ENCODE measurements at regions not wholly inside any gene's neighbourhood (a gene's known extent, or its start where the extent isn't known, plus 50 kb on each side); places are given as distances from the start of the nearest gene placed in this dataset.
"Not testable (repeated sequence)": the region's sequence is repeated elsewhere in the genome, so short reads cannot be mapped to it uniquely, and the experiment has no call there.

DNA sequence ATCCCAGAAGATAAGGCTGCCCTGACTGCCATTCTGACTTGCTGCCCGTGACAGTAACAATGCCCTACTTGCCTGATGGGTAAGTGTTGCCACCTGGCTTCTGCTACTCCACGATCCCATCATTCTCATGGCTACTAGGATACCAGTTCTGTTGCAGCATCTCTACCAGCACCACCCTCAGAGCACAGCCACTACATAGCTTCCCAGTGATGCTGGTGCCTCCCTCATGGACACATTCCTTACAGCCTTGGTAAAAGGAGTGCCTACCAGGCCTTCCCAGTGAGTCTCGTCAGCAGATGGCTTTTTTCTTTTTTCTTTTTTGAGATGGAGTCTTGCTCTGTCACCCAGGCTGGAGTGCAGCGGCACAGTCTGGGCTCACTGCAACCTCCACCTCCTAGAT, 84.4 kb upstream of the CMKLR1 start:
- Histone ChIP-seq H3K4me1 (ENCODE audit: control insufficient read depth, insufficient read depth, low read length) (no peaks in the 10 kb centered on the region), H3K4me3 (ENCODE audit: low read depth in 2 of 2, low read length in 2 of 2) (no peak overlapping the region), H3K27ac (ENCODE audit: low read length) (no peak overlapping the region), H3K9me3 (ENCODE audit: control insufficient read depth, insufficient read depth, low read depth, low read length) (no peaks in the 10 kb centered on the region; the same call in 1 of the 2 replicates), H3K36me3 (ENCODE audit: control insufficient read depth, insufficient read depth, low read length) (no peaks in the 10 kb centered on the region), H3K27me3 (ENCODE audit: control insufficient read depth, insufficient read depth, low read length) (peaks cover 10% of the 10 kb centered on the region)
- BruUV-seq (replicated peaks): no TSS peak
- no peak for DNase-seq (ENCODE audit: low read depth, low spot score)
- in situ Hi-C loops (cut with HindIII; ENCODE audit: low pct_unique_long_range_greater_than_20kb, low sequenced_read_pairs): no loop called here
- ChIA-PET POLR2A (no interaction called here), CTCF (no interaction called here)
- intact Hi-C loops (cut with micrococcal nuclease; ENCODE audit: unreplicated experiment): no loop called here
- ATAC-seq: no peak
- TF ChIP-seq SIN3A (IDR thresholded peaks at IDR 0.05; ENCODE audit: borderline replicate concordance, insufficient read depth, low read depth, low read length): no peak
- TF ChIP-seq, protein P1, sequence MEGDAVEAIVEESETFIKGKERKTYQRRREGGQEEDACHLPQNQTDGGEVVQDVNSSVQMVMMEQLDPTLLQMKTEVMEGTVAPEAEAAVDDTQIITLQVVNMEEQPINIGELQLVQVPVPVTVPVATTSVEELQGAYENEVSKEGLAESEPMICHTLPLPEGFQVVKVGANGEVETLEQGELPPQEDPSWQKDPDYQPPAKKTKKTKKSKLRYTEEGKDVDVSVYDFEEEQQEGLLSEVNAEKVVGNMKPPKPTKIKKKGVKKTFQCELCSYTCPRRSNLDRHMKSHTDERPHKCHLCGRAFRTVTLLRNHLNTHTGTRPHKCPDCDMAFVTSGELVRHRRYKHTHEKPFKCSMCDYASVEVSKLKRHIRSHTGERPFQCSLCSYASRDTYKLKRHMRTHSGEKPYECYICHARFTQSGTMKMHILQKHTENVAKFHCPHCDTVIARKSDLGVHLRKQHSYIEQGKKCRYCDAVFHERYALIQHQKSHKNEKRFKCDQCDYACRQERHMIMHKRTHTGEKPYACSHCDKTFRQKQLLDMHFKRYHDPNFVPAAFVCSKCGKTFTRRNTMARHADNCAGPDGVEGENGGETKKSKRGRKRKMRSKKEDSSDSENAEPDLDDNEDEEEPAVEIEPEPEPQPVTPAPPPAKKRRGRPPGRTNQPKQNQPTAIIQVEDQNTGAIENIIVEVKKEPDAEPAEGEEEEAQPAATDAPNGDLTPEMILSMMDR (IDR thresholded peaks at IDR 0.05): no peak
- TF ChIP-seq POLR2AphosphoS5 (IDR thresholded peaks at IDR 0.05; ENCODE audit: low read depth, low read length): no peak
- TF ChIP-seq, protein P2, sequence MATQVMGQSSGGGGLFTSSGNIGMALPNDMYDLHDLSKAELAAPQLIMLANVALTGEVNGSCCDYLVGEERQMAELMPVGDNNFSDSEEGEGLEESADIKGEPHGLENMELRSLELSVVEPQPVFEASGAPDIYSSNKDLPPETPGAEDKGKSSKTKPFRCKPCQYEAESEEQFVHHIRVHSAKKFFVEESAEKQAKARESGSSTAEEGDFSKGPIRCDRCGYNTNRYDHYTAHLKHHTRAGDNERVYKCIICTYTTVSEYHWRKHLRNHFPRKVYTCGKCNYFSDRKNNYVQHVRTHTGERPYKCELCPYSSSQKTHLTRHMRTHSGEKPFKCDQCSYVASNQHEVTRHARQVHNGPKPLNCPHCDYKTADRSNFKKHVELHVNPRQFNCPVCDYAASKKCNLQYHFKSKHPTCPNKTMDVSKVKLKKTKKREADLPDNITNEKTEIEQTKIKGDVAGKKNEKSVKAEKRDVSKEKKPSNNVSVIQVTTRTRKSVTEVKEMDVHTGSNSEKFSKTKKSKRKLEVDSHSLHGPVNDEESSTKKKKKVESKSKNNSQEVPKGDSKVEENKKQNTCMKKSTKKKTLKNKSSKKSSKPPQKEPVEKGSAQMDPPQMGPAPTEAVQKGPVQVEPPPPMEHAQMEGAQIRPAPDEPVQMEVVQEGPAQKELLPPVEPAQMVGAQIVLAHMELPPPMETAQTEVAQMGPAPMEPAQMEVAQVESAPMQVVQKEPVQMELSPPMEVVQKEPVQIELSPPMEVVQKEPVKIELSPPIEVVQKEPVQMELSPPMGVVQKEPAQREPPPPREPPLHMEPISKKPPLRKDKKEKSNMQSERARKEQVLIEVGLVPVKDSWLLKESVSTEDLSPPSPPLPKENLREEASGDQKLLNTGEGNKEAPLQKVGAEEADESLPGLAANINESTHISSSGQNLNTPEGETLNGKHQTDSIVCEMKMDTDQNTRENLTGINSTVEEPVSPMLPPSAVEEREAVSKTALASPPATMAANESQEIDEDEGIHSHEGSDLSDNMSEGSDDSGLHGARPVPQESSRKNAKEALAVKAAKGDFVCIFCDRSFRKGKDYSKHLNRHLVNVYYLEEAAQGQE (IDR thresholded peaks at IDR 0.05; ENCODE audit: insufficient read depth in 1 of 2, low read depth in 2 of 2, low read length in 1 of 2): no peak
- no peak for TF ChIP-seq TCF7L2 (IDR thresholded peaks at IDR 0.05; ENCODE audit: low read depth, low read length)

DNA sequence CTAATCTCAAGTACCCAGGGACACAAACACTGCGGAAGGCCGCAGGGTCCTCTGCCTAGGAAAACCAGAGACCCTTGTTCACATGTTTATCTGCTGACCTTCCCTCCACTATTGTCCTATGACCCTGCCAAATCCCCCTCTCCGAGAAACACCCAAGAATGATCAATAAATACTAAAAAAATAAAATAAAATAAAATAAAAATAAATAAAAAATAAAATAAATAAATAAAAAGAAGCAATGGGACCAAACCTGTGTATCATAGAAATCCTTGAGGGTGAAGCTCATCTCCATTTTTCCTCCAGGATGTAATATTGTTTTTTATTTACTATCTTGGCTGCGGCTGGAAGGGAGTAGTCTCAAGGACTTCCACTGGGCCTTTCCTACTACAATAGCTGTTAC, 82.0 kb upstream of the CMKLR1 start:
- in situ Hi-C loops (cut with HindIII; ENCODE audit: low pct_unique_long_range_greater_than_20kb, low sequenced_read_pairs); BruUV-seq (replicated peaks); H3K36me3 ChIP-seq (ENCODE audit: control insufficient read depth, insufficient read depth, low read length); H3K4me3 ChIP-seq (ENCODE audit: low read depth in 2 of 2, low read length in 2 of 2); POLR2A ChIA-PET; CTCF ChIA-PET; H3K9me3 ChIP-seq (ENCODE audit: control insufficient read depth, insufficient read depth, low read depth, low read length); intact Hi-C loops (cut with micrococcal nuclease; ENCODE audit: unreplicated experiment); H3K4me1 ChIP-seq (ENCODE audit: control insufficient read depth, insufficient read depth, low read length); DNase-seq (ENCODE audit: low read depth, low spot score); H3K27ac ChIP-seq (ENCODE audit: low read length); ATAC-seq; H3K27me3 ChIP-seq (ENCODE audit: control insufficient read depth, insufficient read depth, low read length): not testable (repeated sequence)

DNA sequence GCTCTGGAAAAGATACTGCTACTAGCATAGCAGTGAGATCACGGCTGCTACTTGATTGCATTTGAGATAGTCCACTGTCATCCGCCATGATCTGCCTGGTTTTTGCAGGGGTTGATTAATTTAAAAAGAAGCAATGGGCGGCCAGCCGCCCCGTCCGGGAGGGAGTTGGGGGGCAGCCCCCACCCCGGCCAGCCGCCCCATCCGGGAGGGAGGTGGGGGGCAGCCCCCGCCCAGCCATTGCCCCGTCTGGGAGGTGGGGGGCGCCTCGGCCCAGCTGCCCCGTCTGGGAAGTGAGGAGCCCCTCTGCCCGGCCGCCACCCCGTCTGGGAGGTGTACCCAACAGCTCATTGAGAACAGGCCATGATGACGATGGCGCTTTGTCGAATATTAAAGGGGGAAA, 81.3 kb upstream of the CMKLR1 start:
- in situ Hi-C loops (cut with HindIII; ENCODE audit: low pct_unique_long_range_greater_than_20kb, low sequenced_read_pairs); BruUV-seq (replicated peaks); H3K4me3 ChIP-seq (ENCODE audit: low read depth in 2 of 2, low read length in 2 of 2); H3K27me3 ChIP-seq (ENCODE audit: control insufficient read depth, insufficient read depth, low read length); H3K36me3 ChIP-seq (ENCODE audit: control insufficient read depth, insufficient read depth, low read length); ATAC-seq; CTCF ChIA-PET; H3K9me3 ChIP-seq (ENCODE audit: control insufficient read depth, insufficient read depth, low read depth, low read length); DNase-seq (ENCODE audit: low read depth, low spot score); H3K27ac ChIP-seq (ENCODE audit: low read length); intact Hi-C loops (cut with micrococcal nuclease; ENCODE audit: unreplicated experiment); H3K4me1 ChIP-seq (ENCODE audit: control insufficient read depth, insufficient read depth, low read length); POLR2A ChIA-PET: not testable (repeated sequence)
